ENCODE measurements at regions not wholly inside any gene's neighbourhood (a gene's known extent, or its start where the extent isn't known, plus 50 kb on each side); places are given as distances from the start of the nearest gene placed in this dataset.
"Not testable (repeated sequence)": the region's sequence is repeated elsewhere in the genome, so short reads cannot be mapped to it uniquely, and the experiment has no call there.

DNA sequence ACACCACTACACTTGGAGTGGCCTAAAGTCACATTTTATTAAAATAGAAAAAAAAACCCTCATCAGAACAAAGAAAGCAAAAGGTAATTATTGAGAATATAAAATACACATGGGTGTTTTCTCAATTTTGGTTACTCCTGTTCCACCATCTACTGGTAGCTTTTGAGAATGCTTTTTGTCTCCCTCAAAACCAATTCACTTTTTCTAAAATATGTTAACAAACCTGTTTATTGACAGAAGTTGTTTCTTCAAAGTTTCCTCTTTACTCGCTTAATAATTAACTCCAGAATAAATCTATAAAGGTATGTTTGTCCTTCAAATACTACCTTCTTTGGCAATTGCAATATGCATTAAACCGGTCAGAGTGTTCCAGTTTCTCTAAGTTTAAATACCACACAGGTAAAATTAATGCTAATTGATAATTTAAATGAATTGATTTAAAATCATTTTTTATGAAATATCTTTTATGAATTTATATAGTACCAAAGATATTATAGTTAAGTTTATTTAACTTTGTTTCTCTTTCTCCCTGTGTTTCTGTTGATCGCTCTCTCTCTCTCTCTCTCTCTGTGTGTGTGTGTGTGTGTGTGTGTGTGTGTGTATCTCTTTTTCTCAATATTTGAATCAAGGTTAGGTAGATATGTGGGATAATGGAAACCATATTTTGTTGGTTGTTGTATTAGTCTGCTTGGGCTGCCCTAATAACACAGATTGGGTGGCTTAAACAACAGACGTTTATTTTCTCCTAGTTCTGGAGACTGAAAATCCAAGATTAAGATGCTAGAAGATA lies 487.4 kb downstream of the PRDM9 start:
- DNase-seq = no peak

DNA sequence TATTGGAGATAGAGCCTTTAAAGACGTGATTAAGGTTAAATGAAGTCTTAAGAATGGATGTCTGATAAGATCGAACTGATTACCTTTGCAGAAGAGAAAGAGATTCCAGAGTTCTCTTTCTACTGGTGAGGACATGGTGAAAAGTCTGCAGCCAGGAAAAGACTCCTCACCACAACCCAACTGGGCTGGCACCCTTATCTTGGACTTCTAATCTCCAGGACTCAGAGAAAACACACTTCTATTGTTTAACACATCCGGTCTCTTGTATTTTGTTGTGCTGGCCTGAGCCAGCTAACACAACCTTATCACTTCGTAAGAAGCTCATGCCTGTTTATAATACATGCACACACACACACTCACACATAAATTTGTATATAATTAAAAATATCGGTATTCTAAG lies 489.1 kb downstream of the PRDM9 start:
- DNase-seq = no peak

GRCh38 chr5:24005384-24005783 lies 498.0 kb downstream of the PRDM9 start:
- DNase-seq = no peak

DNA sequence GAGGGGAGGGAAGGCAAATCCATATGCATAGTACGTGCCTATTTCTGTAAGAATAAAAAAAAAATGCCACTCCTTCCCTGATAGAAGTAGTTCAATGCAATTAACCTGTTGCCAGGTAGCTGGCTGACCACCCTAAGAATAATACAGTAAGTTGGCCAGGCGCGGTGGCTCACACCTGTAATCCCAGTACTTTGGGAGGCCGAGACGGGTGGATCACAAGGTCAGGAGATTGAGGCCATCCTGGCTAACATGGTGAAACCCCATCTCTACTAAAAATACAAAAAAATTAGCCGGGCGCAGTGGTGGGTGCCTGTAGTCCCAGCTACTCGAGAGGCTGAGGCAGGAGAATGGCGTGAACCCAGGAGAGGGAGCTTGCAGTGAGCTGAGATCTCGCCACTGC lies 510.3 kb downstream of the PRDM9 start:
- not testable (repeated sequence) for DNase-seq

DNA sequence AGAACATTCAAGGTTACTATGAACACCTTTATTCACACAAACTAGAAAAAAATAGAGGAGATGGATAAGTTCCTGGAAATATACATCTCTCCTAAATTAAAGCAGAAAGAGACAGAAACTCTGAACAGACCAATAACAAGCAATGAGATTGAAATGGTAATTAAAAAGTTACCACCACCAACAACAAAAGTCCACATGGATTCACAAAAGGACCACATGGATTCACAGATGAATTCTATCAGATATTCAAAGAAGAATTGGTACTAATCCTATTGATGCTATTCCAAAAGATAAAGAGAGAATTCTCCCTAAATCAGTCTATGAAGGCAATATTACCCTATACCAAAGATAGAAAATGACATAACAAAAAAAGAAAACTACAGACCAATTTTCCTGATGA lies 518.9 kb downstream of the PRDM9 start:
- no peak for DNase-seq

GRCh38 chr5:24042688-24043087 lies 535.3 kb downstream of the PRDM9 start:
- no peak for DNase-seq

GRCh38 chr5:24045046-24045445 lies 537.6 kb downstream of the PRDM9 start:
- DNase-seq = no peak

GRCh38 chr5:24053737-24054136 lies 546.3 kb downstream of the PRDM9 start:
- no peak for DNase-seq

DNA sequence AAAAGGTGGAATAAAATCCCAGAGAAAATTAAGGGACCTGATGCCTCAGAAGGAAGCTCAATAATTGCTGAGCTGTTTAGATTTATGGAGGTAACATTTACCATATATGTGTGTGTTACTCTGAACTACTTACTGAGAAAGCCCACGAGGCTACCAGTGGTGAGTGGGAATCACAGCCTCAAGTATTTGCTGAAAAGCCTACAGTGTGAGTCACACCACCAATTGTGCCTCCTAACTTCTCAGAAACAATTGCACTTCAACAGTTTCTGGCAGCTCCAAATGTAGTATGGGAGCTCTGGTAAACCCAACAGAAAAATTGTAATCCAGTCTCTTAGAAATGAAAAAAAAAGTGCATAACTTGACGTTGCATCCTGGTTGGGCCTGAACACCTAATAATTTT lies 551.6 kb downstream of the PRDM9 start:
- no peak for DNase-seq

DNA sequence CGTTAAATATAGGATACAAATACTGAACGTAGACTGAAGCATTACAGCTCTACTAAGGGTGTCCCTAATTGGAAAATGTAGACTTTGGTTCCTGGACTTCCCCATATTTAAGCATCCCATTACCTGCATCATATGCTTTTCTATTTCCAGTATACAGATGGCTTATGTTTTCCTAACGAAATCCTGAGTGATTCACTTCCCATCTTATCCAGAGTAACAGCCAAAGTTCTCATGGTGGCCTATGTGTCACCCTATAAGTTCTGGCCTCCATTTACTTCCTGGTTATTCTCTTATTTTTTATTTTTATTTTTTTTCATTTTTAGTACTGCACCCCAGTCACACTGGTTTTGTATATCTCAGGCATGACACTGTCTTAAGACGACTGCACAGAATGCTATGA lies 552.3 kb downstream of the PRDM9 start:
- no peak for DNase-seq

DNA sequence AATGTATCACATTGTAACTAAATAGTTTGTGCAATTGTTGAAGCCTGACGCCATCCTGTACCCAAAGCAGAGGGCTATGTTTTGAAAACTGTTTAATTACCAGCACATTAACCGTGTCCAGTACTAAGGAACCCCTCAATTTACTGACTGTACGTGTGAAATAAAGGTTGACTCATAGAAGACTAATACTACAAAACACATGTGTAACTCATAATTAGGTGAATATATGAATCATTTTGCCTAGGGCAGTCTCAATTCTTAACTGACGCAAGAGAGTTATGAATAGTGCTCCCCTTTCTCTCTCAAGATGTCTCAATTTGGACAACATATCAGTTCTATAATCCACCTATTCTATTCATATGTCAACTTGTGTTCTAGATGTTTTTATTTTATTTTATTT lies 558.4 kb downstream of the PRDM9 start:
- no peak for DNase-seq

DNA sequence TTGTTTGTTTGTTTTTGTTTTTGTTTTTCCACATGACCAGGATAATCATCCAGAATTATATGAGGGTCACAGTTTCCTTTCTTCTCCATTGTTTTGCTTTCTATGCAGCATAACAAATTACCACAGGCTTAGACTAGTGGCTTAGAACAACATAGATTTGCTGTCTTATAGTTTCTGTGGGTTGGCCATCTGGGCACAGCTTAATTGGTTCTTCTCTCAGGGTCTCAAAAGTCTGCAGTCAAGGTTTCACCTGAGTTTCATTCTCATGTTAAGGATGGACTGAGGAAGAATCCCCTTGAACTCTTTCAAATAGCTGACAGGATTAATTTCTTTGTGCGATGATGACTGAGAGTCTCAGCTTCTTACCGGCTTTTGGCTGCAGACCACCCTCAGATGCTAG lies 559.8 kb downstream of the PRDM9 start:
- no peak for DNase-seq

DNA sequence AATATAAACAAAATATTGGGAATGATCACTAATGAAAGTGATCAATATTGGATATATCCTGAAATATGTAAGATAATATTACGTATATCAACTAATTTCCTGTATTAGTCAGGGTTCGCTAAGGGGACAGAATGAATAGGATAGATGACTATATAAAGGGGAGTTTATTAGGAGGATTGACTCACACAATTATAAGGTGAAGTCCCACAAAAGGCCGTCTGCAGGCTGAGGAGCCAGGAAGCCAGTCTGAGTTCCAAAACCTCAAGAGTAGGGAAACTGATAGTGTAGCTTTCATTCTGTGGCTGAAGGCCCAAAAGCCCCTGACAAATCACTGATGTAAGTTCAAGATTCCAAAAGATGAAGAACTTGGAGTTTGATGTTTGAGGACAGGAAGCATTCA lies 561.1 kb downstream of the PRDM9 start:
- DNase-seq = no peak

GRCh38 chr5:24073107-24073506 lies 565.7 kb downstream of the PRDM9 start:
- no peak for DNase-seq

- no peak for DNase-seq
Observed at GRCh38 chr5:24080046-24080445, 564.7 kb downstream of the CDH10 start.

DNA sequence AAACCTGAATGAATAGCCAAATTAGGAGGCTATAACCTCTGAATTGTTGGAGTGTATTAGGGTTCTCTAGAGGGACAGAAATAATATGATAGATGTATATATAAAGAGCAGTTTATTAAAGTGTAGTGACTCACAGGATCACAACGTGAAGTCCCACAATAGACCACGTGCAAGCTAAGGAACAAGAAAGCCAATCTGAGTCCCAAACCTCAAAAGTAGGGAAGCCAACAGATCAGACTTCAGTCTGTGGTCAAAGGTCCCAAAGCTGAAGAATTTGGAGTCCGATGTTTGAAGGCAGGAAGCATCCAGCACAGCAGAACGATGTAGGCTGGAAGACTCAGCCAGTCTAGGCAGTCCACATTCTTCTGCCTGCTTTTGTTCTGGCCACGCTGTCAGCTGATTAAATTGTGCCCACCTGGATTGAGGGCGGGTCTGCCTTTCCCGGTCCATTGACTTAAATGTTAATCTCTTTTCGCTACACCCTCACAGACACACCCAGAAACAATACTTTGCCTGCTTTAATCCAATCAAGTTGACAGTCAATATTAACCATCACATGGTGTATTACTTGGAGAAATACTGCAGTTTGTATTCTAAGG lies 550.6 kb downstream of the CDH10 start:
- no peak for DNase-seq

GRCh38 chr5:24102010-24102409 lies 542.8 kb downstream of the CDH10 start:
- DNase-seq = no peak

DNA sequence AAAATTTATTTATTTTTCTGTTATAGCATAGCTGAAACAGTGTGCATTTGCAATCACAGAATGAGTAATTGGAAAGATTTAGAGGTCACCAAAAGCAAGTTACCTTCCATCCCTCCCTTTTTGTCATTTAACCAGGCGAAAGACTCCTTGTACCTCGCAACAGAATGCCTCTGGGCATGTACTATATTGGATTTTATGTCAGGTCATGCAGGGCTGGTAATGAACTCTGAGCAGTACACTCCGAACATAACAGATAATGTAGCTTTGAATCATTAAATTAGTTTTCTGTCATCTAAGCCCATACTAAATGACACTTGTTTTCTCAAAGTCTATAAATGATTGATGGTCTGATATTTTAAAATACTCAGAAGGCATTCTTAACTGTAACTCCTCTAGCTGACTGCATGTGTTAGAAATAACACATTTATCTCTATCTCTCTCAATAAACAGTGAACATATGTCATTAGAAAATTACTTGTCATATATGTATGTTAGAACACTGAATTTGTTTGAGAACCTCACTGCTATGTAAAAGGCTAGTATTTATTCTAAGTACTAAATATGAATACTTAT lies 541.2 kb downstream of the CDH10 start:
- no peak for DNase-seq

DNA sequence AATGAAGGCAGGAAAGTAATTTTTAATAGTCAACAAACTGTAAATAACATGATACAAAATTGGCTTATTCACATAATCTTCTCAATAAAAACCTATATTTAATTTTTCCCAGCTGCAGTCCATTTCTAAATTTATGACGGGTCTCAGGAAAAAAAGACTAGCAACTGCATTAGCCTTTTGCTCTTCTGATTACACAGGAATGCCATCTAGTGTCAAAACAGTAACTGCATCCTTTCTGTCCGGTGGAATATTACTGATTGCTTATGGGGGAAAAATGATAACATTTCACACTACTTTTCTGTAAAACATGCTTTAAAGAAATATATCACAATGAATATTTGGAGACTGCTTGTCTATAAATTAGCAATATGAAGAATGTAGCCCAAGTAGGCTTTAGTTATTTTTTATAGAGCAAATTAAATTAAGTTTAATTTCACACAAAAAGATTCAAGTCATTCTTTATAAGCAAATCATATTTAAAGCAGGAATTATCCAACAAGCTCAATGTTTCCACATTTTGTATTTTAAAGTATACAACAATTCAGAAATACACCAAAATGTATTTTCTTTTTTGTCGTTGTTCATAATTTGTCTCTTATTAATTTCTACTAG lies 534.7 kb downstream of the CDH10 start:
- no peak for DNase-seq

GRCh38 chr5:24112420-24112819 lies 532.4 kb downstream of the CDH10 start:
- no peak for DNase-seq

DNA sequence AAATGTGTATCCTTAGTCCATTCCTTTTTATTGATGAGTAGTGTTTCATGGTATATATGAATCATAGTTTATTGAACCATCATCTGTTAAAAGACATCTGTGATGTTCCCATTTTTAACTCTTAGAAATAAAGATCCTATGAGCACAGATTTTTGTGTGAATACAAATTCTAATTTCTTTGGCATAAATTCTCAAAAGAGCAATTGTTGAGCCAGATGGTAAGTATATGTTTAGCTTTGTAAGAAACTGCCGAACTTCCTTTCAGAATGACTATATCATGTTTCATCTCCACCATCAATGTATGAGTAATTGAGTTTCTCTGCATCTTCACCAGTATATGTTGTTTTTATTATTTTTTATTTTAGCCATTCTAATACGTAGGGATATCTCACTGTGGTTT lies 526.4 kb downstream of the CDH10 start:
- no peak for DNase-seq

DNA sequence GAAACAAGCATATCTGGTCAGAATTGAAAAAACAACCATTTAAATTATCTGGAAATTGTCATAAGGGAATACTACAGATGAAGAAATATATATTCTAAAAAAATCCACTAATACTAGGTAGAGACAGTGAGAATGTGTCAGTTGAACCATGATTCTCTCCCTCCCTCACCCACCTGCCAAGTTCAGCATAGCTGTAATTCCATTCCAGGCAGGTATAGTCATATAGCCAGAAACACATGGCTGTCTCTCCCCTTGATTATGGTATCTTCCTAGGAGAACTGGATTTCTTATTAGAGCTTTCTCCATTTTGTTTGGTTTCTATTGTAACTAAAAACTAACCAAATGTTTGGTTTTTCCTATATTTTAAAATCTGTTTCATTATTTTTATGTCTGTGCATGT lies 509.2 kb downstream of the CDH10 start:
- DNase-seq = no peak

DNA sequence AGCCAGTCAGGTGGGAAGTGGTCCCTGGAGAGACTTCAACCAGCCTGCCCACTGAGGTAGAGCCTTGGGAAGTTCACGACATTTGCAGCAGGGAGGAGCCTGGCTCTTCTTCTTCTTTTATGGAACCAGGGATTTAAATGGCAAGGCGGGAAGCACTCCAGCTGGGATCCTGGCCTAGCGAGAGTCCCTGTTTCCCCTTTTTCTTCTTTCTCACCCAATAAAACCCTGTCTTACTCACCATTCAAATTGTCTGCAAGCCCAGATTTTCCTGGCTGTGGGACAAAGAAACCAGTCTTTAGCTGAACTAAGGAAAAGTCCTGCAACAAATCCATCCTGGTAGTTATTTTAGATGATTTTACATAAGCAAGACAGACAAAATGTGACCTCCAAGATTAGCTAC lies 503.7 kb downstream of the CDH10 start:
- DNase-seq = no peak

- DNase-seq = no peak
Observed at GRCh38 chr5:24142341-24142740, 502.4 kb downstream of the CDH10 start.
